OCI-LY1 (cell line): ENCODE measurements at regions not wholly inside any gene's neighbourhood (a gene's known extent, or its start where the extent isn't known, plus 50 kb on each side); places are given as distances from the start of the nearest gene placed in this dataset.

ENCODE experiments used
- H2AFZ ChIP-seq: fragments of 200-600 bp; sonication (generic), shearing (Covaris generic); 2 replicates; pipeline ENCODE4 v1.6.0; 2014; ENCODE audit warnings: antibody characterized with exemption, mild to moderate bottlenecking, low read length
- H3F3A ChIP-seq: fragments of 200-600 bp; sonication (generic), shearing (Covaris generic); 2 replicates; pipeline ENCODE4 v1.6.0; 2014; ENCODE audit warnings: mild to moderate bottlenecking, antibody characterized with exemption, low read length, moderate library complexity; ENCODE audit not compliant: insufficient read depth
- H3K27ac ChIP-seq: fragments of 200-600 bp; sonication (generic); 2 replicates; pipeline ENCODE4 v1.5.1; 2014; ENCODE audit warnings: low read length, mixed run types, mild to moderate bottlenecking, low read depth; ENCODE audit not compliant: poor library complexity, severe bottlenecking
- H3K27me3 ChIP-seq: fragments of 200-600 bp; sonication (generic); 2 replicates; pipeline ENCODE4 v1.6.0; 2014; ENCODE audit warnings: antibody characterized with exemption, mild to moderate bottlenecking, low read length, moderate library complexity; ENCODE audit not compliant: insufficient read depth
- H3K36me3 ChIP-seq: fragments of 200-600 bp; sonication (generic); 2 replicates; pipeline ENCODE4 v1.6.1; 2014; ENCODE audit warnings: mild to moderate bottlenecking, antibody characterized with exemption, low read length, moderate library complexity, mixed read lengths; ENCODE audit not compliant: insufficient read depth
- H3K4me1 ChIP-seq: fragments of 200-600 bp; sonication (generic); 2 replicates; pipeline ENCODE4 v1.5.1; 2014; ENCODE audit warnings: mild to moderate bottlenecking, low read length, moderate library complexity; ENCODE audit not compliant: insufficient read depth, severe bottlenecking
- H3K4me2 ChIP-seq: fragments of 200-600 bp; sonication (generic), shearing (Covaris generic); 2 replicates; pipeline ENCODE4 v1.6.1; 2014; ENCODE audit warnings: low read length
- H3K4me3 ChIP-seq: fragments of 200-600 bp; sonication (generic); 2 replicates; pipeline ENCODE4 v1.5.1; 2014; ENCODE audit warnings: low read length, low read depth, mild to moderate bottlenecking, mixed read lengths; ENCODE audit not compliant: poor library complexity, severe bottlenecking
- H3K79me2 ChIP-seq: fragments of 200-600 bp; shearing (Covaris generic); 2 replicates; pipeline ENCODE4 v1.6.1; 2016; ENCODE audit warnings: mixed run types, low read length, mixed read lengths; ENCODE audit not compliant: insufficient read depth
- H3K9ac ChIP-seq: fragments of 200-600 bp; sonication (generic), shearing (Covaris generic); 2 replicates; pipeline ENCODE4 v1.6.1; 2014; ENCODE audit warnings: mild to moderate bottlenecking, low read length, mixed read lengths
- H3K9me2 ChIP-seq: fragments of 200-600 bp; sonication (generic), shearing (Covaris generic); 2 replicates; pipeline ENCODE4 v1.6.1; 2014; ENCODE audit warnings: low read depth, mild to moderate bottlenecking, low read length, mixed read lengths
- H3K9me3 ChIP-seq: fragments of 200-600 bp; shearing (Covaris generic); 2 replicates; pipeline ENCODE4 v1.6.1; 2014; ENCODE audit warnings: low read length, mixed read lengths
- H4K20me1 ChIP-seq: fragments of 200-600 bp; sonication (generic), shearing (Covaris generic); 2 replicates; pipeline ENCODE4 v1.6.0; 2016; ENCODE audit warnings: mild to moderate bottlenecking, low read length; ENCODE audit not compliant: insufficient read depth
- EZH2 ChIP-seq: fragments of 200-600 bp; sonication (generic), shearing (Covaris generic); IDR thresholded peaks from 2 replicates; pipeline ENCODE4 v1.8.0; 2017; ENCODE audit warnings: borderline replicate concordance, mixed run types, mild to moderate bottlenecking, antibody characterized with exemption, low read length, moderate library complexity, mixed read lengths
- TF ChIP-seq, protein P1 (sequence below): fragments of 200-600 bp; sonication (generic), shearing (Covaris generic); IDR thresholded peaks from 2 replicates; pipeline ENCODE4 v1.5.1; 2017; ENCODE audit warnings: mild to moderate bottlenecking, antibody characterized with exemption, low read length, moderate library complexity, mixed read lengths

DNA sequence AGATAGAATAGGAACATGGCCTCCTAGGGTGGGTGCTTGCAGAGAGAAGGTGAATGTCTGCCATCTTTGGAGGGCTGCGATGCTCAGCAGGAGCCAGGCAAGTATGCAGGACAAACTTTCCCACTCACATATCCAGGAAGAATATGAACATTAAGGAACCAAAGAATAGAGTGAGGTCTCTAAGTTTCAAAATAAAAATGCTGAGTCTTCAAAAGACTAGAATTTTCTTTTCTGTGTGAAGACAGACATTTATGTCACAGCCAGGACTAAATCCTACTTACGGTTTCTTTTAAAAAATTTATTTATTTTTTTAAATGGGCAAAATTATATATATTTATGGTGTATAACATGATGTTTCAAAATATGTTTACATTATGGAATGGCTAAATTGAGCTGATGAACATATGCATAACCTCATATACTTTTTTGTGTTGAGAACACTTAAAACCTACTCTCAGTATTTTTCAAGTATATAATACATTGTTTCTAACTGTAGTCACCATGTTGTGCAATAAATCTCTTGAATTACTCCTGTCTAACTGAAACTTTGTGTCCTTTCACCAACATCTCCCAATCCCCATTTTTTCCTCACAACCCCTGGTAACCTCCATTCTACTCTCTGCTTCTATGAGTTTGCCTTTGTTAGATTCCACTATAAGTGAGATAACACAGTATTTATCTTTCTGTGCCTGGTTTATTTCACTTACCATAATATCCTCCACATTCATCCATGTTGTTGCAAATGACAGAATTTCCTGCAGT lies 177.8 kb upstream of the HAND2 start:
- H3K9ac ChIP-seq: no peak overlapping the region
- no peaks in the 10 kb centered on the region for H3F3A ChIP-seq
- no peaks in the 10 kb centered on the region for H3K36me3 ChIP-seq
- no peak overlapping the region for H3K4me3 ChIP-seq
- H3K4me1 ChIP-seq: no peaks in the 10 kb centered on the region
- H3K9me3 ChIP-seq: no peaks in the 10 kb centered on the region
- H3K79me2 ChIP-seq: no peaks in the 10 kb centered on the region
- H4K20me1 ChIP-seq: no peaks in the 10 kb centered on the region
- H3K4me2 ChIP-seq: no peak overlapping the region
- H2AFZ ChIP-seq: no peak overlapping the region
- no peaks in the 10 kb centered on the region for H3K9me2 ChIP-seq
- H3K27ac ChIP-seq: no peak overlapping the region
- no peak for TF ChIP-seq EZH2
- TF ChIP-seq, protein P1, sequence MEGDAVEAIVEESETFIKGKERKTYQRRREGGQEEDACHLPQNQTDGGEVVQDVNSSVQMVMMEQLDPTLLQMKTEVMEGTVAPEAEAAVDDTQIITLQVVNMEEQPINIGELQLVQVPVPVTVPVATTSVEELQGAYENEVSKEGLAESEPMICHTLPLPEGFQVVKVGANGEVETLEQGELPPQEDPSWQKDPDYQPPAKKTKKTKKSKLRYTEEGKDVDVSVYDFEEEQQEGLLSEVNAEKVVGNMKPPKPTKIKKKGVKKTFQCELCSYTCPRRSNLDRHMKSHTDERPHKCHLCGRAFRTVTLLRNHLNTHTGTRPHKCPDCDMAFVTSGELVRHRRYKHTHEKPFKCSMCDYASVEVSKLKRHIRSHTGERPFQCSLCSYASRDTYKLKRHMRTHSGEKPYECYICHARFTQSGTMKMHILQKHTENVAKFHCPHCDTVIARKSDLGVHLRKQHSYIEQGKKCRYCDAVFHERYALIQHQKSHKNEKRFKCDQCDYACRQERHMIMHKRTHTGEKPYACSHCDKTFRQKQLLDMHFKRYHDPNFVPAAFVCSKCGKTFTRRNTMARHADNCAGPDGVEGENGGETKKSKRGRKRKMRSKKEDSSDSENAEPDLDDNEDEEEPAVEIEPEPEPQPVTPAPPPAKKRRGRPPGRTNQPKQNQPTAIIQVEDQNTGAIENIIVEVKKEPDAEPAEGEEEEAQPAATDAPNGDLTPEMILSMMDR: no peak
- H3K27me3 ChIP-seq: no peaks in the 10 kb centered on the region

GRCh38 chr4:173704201-173704600 lies 174.2 kb upstream of the HAND2 start:
- Histone ChIP-seq H3F3A (no peaks in the 10 kb centered on the region), H3K9ac (no peak overlapping the region), H4K20me1 (no peaks in the 10 kb centered on the region), H3K4me2 (no peak overlapping the region), H3K27ac (no peak overlapping the region), H3K36me3 (no peaks in the 10 kb centered on the region), H3K27me3 (no peaks in the 10 kb centered on the region), H3K9me2 (no peaks in the 10 kb centered on the region), H2AFZ (no peak overlapping the region), H3K79me2 (no peaks in the 10 kb centered on the region), H3K9me3 (no peaks in the 10 kb centered on the region), H3K4me1 (no peaks in the 10 kb centered on the region), H3K4me3 (no peak overlapping the region)
- no peak for TF ChIP-seq EZH2
- TF ChIP-seq, protein P1: no peak

GRCh38 chr4:173703021-173703420 lies 173.0 kb upstream of the HAND2 start:
- Histone ChIP-seq H3K9me2 (no peaks in the 10 kb centered on the region), H3K4me2 (no peak overlapping the region), H3K79me2 (no peaks in the 10 kb centered on the region), H3K4me1 (no peaks in the 10 kb centered on the region), H4K20me1 (no peaks in the 10 kb centered on the region), H3K9ac (no peak overlapping the region), H3K9me3 (no peaks in the 10 kb centered on the region), H3F3A (no peaks in the 10 kb centered on the region), H3K4me3 (no peak overlapping the region), H3K36me3 (no peaks in the 10 kb centered on the region), H3K27ac (no peak overlapping the region), H3K27me3 (no peaks in the 10 kb centered on the region), H2AFZ (no peak overlapping the region)
- no peak for TF ChIP-seq EZH2
- TF ChIP-seq, protein P1: no peak
